ENCODE measurements at regions not wholly inside any gene's neighbourhood (a gene's known extent, or its start where the extent isn't known, plus 50 kb on each side); places are given as distances from the start of the nearest gene placed in this dataset.
"Not testable (repeated sequence)": the region's sequence is repeated elsewhere in the genome, so short reads cannot be mapped to it uniquely, and the experiment has no call there.

DNA sequence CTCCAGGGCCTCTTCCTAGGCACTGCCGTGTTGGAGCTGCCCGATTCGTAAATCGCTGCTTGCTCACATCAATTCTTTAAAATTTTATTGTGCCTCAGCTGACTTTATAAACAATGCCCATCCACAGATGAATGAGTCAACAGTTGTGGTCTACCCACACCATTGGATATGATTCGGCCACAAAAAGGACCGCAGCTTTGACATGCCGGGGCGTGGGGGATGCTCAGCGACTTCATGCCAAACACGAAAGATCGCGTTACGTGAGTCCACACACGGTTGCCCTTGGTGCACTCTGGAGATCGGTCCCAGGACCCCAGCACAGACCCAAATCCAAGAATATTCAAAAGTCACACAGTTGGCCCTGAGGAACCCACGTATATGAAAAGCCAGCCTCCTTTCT is 195.7 kb downstream of the CTTN start:
- Histone ChIP-seq H3K27me3 (ENCODE audit: control insufficient read depth, insufficient read depth, low read length) (peaks cover 2% of the 10 kb centered on the region), H3K9me3 (replicated peaks; ENCODE audit: control insufficient read depth, low read depth, low read length) (no peaks in the 10 kb centered on the region), H3K4me3 (ENCODE audit: low read length) (no peak overlapping the region), H3K27ac (ENCODE audit: low read length) (no peak overlapping the region), H3K36me3 (ENCODE audit: control insufficient read depth, insufficient read depth, low read length) (no peaks in the 10 kb centered on the region), H3K4me1 (ENCODE audit: control insufficient read depth, insufficient read depth, low read length) (peaks cover 3% of the 10 kb centered on the region)
- DNase-seq: no peak
- 97% methylated on average over 14 of the region's 16 CpGs for WGBS (ENCODE audit: insufficient coverage)

DNA sequence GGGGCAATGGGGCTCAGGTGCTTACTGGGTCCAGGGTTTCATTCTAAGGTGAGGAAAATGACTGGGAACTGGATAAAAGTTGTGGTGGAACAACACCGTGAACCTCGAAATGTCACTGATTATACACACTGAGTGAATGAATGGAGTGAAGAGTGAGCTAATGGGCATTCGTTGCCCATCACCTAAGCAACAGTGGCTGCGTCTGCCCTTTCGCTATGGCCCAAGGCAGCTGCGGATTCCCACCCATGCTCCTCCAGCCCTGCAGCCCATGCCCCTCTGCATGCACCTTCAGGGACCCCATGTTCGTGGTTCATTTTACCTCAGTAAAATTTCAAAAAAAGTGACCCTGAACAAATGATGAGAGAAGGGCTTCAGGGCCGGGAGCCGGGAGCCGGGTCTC is 196.3 kb downstream of the CTTN start:
- no peak overlapping the region for H3K4me3 ChIP-seq (ENCODE audit: low read length)
- H3K27me3 ChIP-seq (ENCODE audit: control insufficient read depth, insufficient read depth, low read length): peaks cover 2% of the 10 kb centered on the region
- no peak for DNase-seq
- no peak overlapping the region for H3K27ac ChIP-seq (ENCODE audit: low read length)
- WGBS (ENCODE audit: insufficient coverage): 69% methylated on average over 9 of the region's 10 CpGs
- H3K9me3 ChIP-seq (replicated peaks; ENCODE audit: control insufficient read depth, low read depth, low read length): no peaks in the 10 kb centered on the region
- no peaks in the 10 kb centered on the region for H3K36me3 ChIP-seq (ENCODE audit: control insufficient read depth, insufficient read depth, low read length)
- H3K4me1 ChIP-seq (ENCODE audit: control insufficient read depth, insufficient read depth, low read length): peaks cover 3% of the 10 kb centered on the region

DNA sequence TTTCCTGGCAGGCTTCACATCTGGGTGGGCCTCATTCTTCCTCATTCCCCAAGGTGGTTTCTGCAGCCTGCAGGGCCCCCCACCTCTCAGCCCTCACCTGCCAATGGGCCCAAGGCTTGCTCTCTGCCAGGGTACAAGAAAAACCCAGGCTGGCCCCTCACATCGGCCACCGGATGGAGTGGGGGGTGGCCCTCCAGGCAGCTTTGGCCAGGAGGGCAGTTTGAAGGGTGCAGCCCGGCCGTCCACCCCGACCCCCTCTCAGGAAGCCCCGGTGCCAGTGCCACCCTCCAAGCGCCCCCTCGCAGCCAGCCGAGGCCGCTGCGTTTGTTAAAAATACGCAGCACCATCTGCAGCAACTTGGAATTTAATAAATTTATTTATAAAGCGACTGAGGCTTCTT is 196.7 kb downstream of the CTTN start:
- no peak overlapping the region for H3K4me3 ChIP-seq (ENCODE audit: low read length)
- H3K27ac ChIP-seq (ENCODE audit: low read length): no peak overlapping the region
- 80% methylated on average over 12 of the region's 13 CpGs for WGBS (ENCODE audit: insufficient coverage)
- H3K4me1 ChIP-seq (ENCODE audit: control insufficient read depth, insufficient read depth, low read length): peaks cover 3% of the 10 kb centered on the region
- no peaks in the 10 kb centered on the region for H3K9me3 ChIP-seq (replicated peaks; ENCODE audit: control insufficient read depth, low read depth, low read length)
- H3K27me3 ChIP-seq (ENCODE audit: control insufficient read depth, insufficient read depth, low read length): peaks cover 2% of the 10 kb centered on the region
- no peaks in the 10 kb centered on the region for H3K36me3 ChIP-seq (ENCODE audit: control insufficient read depth, insufficient read depth, low read length)
- no peak for DNase-seq

DNA sequence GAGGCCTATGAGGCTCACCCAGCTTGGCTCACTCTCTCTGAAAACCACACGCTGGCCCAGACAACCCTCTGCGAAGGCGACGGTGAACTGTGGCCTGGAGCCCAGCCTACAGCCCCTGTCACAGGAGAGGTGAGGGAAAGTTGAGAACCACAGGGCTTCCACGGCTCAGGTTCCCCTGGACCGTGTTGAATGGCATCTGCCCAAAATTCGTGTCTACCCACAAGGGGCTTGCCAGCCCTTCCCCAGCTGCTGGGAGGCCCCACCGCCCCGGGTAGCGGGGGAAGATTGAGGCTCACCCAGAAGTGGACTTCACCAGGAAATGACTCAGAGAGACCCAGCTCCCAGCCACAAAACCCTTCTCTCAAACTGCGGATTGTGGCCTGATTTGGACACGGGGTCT is 197.1 kb downstream of the CTTN start:
- WGBS (ENCODE audit: insufficient coverage): 22% methylated on average over 7 of the region's 12 CpGs
- Histone ChIP-seq H3K27me3 (ENCODE audit: control insufficient read depth, insufficient read depth, low read length) (peaks cover 2% of the 10 kb centered on the region), H3K9me3 (replicated peaks; ENCODE audit: control insufficient read depth, low read depth, low read length) (no peaks in the 10 kb centered on the region), H3K4me3 (ENCODE audit: low read length) (no peak overlapping the region), H3K36me3 (ENCODE audit: control insufficient read depth, insufficient read depth, low read length) (no peaks in the 10 kb centered on the region), H3K27ac (ENCODE audit: low read length) (no peak overlapping the region), H3K4me1 (ENCODE audit: control insufficient read depth, insufficient read depth, low read length) (peaks cover 3% of the 10 kb centered on the region)
- no peak for DNase-seq

DNA sequence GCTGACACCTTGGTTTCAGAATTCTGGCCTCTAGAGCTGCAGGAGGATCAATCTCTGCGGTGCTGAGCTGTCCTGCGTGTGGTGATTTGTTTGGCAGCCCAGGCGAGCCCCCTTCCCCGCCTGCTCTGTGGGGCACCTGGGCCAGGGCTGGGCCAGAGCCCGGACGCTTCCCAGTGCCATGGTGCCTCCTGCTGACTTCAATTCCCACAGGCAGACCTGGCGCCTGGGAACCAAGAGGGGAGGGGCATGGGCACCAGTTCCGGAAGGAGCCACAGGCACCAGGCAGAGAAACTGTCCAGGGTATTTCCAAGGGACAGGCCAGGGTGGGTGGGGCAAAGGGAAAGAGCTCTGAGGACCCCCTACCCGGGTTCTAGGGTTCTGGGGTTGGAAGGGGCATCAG is 197.8 kb downstream of the CTTN start:
- no peak overlapping the region for H3K27ac ChIP-seq (ENCODE audit: low read length)
- H3K9me3 ChIP-seq (replicated peaks; ENCODE audit: control insufficient read depth, low read depth, low read length): no peaks in the 10 kb centered on the region
- peaks cover 2% of the 10 kb centered on the region for H3K27me3 ChIP-seq (ENCODE audit: control insufficient read depth, insufficient read depth, low read length)
- no peaks in the 10 kb centered on the region for H3K36me3 ChIP-seq (ENCODE audit: control insufficient read depth, insufficient read depth, low read length)
- no peak for DNase-seq
- 75% methylated on average over 7 of the region's 9 CpGs for WGBS (ENCODE audit: insufficient coverage)
- peaks cover 3% of the 10 kb centered on the region for H3K4me1 ChIP-seq (ENCODE audit: control insufficient read depth, insufficient read depth, low read length)
- no peak overlapping the region for H3K4me3 ChIP-seq (ENCODE audit: low read length)

DNA sequence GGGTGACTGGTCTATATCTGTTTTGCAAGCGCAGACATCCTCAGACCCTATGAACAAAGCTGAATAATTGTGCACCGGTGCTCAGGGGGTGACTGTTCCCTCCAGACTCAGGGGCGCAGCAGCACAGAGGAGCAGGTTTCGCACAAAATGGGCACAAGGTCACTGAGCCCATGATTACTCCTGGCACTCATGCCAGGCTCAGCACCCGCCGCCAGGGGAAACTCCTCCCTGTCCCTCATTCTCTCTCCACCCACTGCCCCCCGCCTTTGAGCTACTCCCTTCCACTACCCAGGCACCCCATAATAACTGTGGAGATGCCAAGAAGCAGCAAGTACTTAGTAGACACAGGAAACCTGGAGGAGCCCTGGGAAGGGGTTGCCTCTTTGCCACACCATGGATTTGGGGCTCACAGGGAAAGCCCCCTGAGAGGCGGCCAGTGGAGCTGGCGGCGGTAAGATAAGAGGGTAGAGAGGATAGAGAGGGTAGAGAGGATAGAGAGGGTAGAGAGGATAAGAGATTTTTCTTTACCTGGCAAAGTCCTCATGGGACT is 198.8 kb downstream of the CTTN start:
- Histone ChIP-seq H3K27me3 (ENCODE audit: control insufficient read depth, insufficient read depth, low read length) (peaks cover 2% of the 10 kb centered on the region), H3K4me1 (ENCODE audit: control insufficient read depth, insufficient read depth, low read length) (peaks cover 3% of the 10 kb centered on the region), H3K27ac (ENCODE audit: low read length) (no peak overlapping the region), H3K36me3 (ENCODE audit: control insufficient read depth, insufficient read depth, low read length) (no peaks in the 10 kb centered on the region), H3K9me3 (replicated peaks; ENCODE audit: control insufficient read depth, low read depth, low read length) (no peaks in the 10 kb centered on the region), H3K4me3 (ENCODE audit: low read length) (no peak overlapping the region)
- 97% methylated on average over 8 of the region's 10 CpGs for WGBS (ENCODE audit: insufficient coverage)
- DNase-seq: no peak

DNA sequence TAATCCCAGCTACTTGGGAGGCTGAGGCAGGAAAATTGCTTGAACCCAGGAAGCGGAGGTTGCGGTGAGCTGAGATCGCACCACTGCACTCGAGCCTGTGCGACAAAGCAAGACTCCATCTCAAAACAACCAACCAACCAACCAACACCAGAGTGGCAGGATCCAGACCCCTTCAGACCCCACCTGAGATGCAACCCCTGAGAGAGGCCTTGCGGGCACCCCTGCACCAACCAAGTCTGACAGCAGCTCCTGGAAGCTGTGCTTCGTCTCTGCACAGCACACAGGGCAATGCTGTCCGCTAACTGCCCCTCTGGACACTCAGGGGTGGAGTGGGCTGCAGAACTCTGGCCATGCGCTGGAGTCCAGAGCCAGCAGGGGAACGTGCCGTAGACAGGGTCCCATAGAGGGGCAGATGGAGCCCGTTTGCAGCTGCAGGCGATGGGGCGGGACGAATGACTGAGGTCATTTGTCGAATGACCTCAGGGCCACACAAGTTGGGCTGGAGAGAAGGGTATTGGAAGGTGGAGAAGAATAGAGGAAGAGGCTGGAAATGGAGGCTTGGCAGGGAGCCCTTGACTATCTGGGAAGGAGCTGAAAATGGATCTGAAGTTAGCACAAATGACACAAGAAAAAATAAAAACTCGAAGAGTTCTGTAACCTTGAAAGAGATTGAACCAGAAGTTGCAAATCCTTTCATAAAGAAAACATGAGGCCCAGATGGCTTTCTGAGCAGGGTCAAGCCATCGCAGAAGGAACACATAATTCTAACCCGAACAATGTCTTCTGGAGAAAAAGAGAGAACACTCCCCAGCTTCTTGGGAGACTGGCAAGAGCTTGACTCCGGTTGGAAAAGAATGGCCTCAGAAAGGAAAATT is 199.7 kb downstream of the CTTN start:
- Histone ChIP-seq H3K9me3 (replicated peaks; ENCODE audit: control insufficient read depth, low read depth, low read length) (no peaks in the 10 kb centered on the region), H3K4me3 (ENCODE audit: low read length) (no peak overlapping the region), H3K36me3 (ENCODE audit: control insufficient read depth, insufficient read depth, low read length) (no peaks in the 10 kb centered on the region), H3K27ac (ENCODE audit: low read length) (no peak overlapping the region), H3K4me1 (ENCODE audit: control insufficient read depth, insufficient read depth, low read length) (peaks cover 3% of the 10 kb centered on the region), H3K27me3 (ENCODE audit: control insufficient read depth, insufficient read depth, low read length) (peaks cover 2% of the 10 kb centered on the region)
- DNase-seq: no peak
- WGBS (ENCODE audit: insufficient coverage): 62% methylated on average over 17 of the region's 20 CpGs

DNA sequence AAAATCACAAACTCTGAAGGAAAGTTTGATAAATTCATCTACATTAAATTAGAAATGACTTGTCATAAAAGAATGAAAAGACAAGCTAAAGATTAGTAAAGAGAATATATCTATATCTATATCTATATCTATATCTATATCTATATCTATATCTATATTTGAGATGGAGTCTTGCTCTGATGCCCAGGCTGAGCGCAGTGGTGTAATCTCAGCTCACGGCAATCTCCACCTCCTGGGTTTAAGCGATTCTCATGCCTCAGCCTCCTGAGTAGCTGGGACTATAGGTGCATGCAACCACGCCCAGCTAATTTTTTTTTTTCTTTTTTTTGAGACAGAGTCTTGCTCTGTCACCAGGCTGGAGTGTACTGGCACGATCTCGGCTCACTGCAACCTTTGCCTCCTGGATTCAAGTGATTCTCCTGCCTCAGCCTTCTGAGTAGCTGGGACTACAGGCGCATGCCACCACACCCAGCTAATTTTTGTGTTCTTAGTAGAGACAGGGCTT is 202.6 kb downstream of the CTTN start:
- WGBS (ENCODE audit: insufficient coverage): 91% methylated on average over 4 of the region's 7 CpGs
- not testable (repeated sequence) for H3K4me3 ChIP-seq (ENCODE audit: low read length); H3K9me3 ChIP-seq (replicated peaks; ENCODE audit: control insufficient read depth, low read depth, low read length); H3K36me3 ChIP-seq (ENCODE audit: control insufficient read depth, insufficient read depth, low read length); DNase-seq; H3K27me3 ChIP-seq (ENCODE audit: control insufficient read depth, insufficient read depth, low read length); H3K27ac ChIP-seq (ENCODE audit: low read length)
- peaks cover 15% of the 10 kb centered on the region for H3K4me1 ChIP-seq (ENCODE audit: control insufficient read depth, insufficient read depth, low read length)

DNA sequence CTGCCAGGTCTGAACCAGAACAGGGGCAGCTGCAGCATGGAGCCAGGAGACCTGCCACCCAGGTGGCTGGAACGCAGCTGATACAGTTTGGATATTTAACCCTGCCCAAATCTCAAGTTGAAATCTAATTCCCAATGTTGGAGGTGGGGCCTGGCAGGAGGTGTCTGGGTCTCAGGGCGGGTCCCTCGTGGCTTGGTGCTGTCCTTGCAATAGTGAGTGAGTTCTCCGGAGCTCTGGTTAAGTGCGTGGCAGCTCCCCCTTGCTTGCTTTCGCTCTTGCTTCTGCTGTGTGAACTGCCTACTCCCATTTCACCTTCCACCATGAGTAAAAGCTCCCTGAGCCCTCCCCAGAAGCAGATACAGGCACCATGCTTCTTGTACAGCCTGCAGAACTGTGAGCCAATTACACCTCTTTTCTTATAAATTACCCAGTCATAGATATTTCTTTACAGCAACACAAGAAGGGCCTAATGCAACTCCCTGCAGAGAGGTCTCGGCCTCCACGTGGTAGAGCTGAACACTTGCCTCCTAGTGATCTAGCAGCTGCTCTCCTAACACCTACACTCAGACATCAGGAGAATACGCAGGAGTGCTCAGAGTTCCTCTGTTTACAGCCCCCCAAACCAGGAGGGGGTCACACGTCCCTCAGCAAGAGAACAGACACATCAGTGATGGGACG is 203.7 kb downstream of the CTTN start:
- Histone ChIP-seq H3K27ac (ENCODE audit: low read length) (no peak overlapping the region), H3K4me3 (ENCODE audit: low read length) (no peak overlapping the region), H3K9me3 (replicated peaks; ENCODE audit: control insufficient read depth, low read depth, low read length) (no peaks in the 10 kb centered on the region), H3K27me3 (ENCODE audit: control insufficient read depth, insufficient read depth, low read length) (peaks cover 3% of the 10 kb centered on the region), H3K36me3 (ENCODE audit: control insufficient read depth, insufficient read depth, low read length) (no peaks in the 10 kb centered on the region), H3K4me1 (ENCODE audit: control insufficient read depth, insufficient read depth, low read length) (peaks cover 15% of the 10 kb centered on the region)
- DNase-seq: no peak
- WGBS (ENCODE audit: insufficient coverage): 62% methylated on average over 9 of the region's 11 CpGs

DNA sequence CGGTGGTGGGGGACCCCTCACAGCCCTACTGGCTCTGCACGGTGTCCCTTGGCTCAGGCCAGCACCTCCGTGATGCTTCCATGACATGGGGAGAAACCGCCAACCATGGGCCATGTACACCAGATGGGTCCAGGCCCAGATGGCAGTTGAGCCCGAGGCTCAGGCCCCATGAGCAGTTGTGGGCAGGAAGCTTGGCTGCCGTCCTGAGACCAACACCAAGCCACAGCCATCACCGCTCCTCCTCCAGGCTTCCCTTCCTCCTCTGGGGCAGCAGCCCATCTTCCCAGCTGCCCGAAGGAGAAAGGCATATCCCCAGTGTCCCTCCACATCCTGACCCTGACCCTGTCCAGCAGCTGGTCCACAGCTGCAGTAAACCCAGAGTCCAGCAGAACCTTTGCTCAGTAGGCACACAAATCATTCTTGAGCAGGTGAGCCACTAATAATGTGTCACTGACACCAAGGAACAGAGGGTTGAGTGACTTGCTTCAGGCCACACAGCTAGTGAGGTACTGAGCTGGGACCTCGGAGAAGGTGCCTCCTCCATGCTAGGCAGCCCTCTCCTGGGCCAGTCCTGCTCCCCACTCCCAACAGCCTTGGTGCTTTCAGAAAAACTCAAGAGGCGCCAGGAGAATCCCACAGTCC is 204.9 kb downstream of the CTTN start:
- no peak for DNase-seq
- Histone ChIP-seq H3K4me3 (ENCODE audit: low read length) (no peak overlapping the region), H3K27me3 (ENCODE audit: control insufficient read depth, insufficient read depth, low read length) (peaks cover 6% of the 10 kb centered on the region), H3K36me3 (ENCODE audit: control insufficient read depth, insufficient read depth, low read length) (no peaks in the 10 kb centered on the region), H3K27ac (ENCODE audit: low read length) (no peak overlapping the region), H3K4me1 (ENCODE audit: control insufficient read depth, insufficient read depth, low read length) (peaks cover 25% of the 10 kb centered on the region), H3K9me3 (replicated peaks; ENCODE audit: control insufficient read depth, low read depth, low read length) (no peaks in the 10 kb centered on the region)
- WGBS (ENCODE audit: insufficient coverage): 71% methylated on average over 8 of the region's 10 CpGs
